ENCODE measurements at regions not wholly inside any gene's neighbourhood (a gene's known extent, or its start where the extent isn't known, plus 50 kb on each side); places are given as distances from the start of the nearest gene placed in this dataset.

DNA sequence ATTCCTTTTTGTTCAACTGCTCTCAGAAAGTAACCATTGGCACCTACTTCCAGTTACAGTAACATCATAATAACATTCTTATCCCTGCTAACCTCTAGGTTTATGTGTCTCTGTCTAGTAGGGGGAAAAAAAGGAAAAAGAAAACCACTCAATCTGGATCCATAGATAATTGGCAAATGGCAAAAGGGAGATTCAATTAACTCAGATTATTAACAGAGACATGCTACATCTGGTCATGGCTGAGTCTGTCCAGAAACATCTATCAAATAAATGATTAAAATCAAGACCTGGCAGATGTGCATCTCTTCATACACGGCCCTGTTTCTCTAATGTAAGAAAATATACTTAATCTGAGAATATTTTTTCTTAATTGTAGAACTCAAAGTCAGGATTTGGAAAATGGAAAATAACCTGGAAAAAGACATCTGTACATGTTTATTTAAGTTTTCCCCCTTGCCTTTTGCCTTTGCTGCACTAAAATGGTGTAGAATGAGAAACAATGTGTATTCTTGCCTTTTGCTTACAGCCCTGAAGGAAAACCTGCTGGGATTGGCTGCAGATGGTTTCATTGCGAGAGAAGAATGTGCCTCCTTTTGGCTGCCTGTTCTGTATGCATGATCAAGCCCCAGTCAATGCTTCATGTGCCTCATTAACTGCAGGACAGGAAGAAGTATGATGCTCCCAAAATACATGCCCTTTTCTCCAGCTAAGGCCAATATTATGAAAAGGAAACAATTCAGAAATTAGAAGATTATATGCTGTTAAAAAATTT, 921.6 kb upstream of the PCDH20 start:
- TF ChIP-seq RAD51 (IDR thresholded peaks at IDR 0.05) (no peak), POLR2AphosphoS5 (IDR thresholded peaks at IDR 0.05; ENCODE audit: low read length) (no peak), HDGF (IDR thresholded peaks at IDR 0.05) (no peak), ESRRA (IDR thresholded peaks at IDR 0.05; ENCODE audit: low read length) (no peak), JUNB (IDR thresholded peaks at IDR 0.05) (no peak), EP300 (IDR thresholded peaks at IDR 0.05; ENCODE audit: borderline replicate concordance in 1 of 2, control insufficient read depth in 1 of 2, low read depth in 2 of 2, low read length in 2 of 2) (no peak), SP1 (IDR thresholded peaks at IDR 0.05; ENCODE audit: low read depth, low read length) (no peak), YY1 (IDR thresholded peaks at IDR 0.05; ENCODE audit: low read depth, low read length) (no peak)
- TF ChIP-seq, protein P1, sequence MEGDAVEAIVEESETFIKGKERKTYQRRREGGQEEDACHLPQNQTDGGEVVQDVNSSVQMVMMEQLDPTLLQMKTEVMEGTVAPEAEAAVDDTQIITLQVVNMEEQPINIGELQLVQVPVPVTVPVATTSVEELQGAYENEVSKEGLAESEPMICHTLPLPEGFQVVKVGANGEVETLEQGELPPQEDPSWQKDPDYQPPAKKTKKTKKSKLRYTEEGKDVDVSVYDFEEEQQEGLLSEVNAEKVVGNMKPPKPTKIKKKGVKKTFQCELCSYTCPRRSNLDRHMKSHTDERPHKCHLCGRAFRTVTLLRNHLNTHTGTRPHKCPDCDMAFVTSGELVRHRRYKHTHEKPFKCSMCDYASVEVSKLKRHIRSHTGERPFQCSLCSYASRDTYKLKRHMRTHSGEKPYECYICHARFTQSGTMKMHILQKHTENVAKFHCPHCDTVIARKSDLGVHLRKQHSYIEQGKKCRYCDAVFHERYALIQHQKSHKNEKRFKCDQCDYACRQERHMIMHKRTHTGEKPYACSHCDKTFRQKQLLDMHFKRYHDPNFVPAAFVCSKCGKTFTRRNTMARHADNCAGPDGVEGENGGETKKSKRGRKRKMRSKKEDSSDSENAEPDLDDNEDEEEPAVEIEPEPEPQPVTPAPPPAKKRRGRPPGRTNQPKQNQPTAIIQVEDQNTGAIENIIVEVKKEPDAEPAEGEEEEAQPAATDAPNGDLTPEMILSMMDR (IDR thresholded peaks at IDR 0.05 in 2 of 3, conservative IDR thresholded peaks at IDR 0.05 in 1 of 3; ENCODE audit: control insufficient read depth in 2 of 3, extremely low read depth in 1 of 3, insufficient read depth in 1 of 3, low read depth in 3 of 3, low read length in 3 of 3), result no peak
